ENCODE measurements at regions not wholly inside any gene's neighbourhood (a gene's known extent, or its start where the extent isn't known, plus 50 kb on each side); places are given as distances from the start of the nearest gene placed in this dataset.

GRCh38 chrX:13502590-13502989 is 66.8 kb upstream of the EGFL6 start:
- no peak overlapping the region for H3K4me3 ChIP-seq (ENCODE audit: low read depth, low read length)
- TF ChIP-seq, protein P1, sequence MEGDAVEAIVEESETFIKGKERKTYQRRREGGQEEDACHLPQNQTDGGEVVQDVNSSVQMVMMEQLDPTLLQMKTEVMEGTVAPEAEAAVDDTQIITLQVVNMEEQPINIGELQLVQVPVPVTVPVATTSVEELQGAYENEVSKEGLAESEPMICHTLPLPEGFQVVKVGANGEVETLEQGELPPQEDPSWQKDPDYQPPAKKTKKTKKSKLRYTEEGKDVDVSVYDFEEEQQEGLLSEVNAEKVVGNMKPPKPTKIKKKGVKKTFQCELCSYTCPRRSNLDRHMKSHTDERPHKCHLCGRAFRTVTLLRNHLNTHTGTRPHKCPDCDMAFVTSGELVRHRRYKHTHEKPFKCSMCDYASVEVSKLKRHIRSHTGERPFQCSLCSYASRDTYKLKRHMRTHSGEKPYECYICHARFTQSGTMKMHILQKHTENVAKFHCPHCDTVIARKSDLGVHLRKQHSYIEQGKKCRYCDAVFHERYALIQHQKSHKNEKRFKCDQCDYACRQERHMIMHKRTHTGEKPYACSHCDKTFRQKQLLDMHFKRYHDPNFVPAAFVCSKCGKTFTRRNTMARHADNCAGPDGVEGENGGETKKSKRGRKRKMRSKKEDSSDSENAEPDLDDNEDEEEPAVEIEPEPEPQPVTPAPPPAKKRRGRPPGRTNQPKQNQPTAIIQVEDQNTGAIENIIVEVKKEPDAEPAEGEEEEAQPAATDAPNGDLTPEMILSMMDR (IDR thresholded peaks at IDR 0.05; ENCODE audit: control insufficient read depth, extremely low read depth, insufficient read depth) = no peak
- DNase-seq (ENCODE audit: low read depth) = no peak

DNA sequence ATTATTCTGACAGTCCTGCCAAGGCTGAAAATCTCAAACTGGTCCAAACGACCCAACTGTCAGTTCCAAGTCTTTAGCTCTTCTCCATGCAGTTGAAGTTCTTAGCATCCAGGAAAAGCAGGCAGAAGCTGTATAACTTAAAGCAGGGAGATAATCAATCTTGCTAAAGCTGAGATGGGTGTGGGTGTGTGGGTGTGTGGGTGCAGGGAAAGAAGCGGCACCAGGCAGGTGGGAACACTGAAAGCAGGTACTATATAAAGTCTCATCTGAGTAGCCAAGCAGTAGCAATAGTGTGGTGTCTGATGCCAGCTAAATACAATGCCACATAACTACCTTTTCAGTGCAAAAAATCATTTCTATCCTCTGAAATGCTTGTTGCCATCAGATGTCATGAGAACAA is 69.7 kb upstream of the EGFL6 start:
- TF ChIP-seq, protein P1 (IDR thresholded peaks at IDR 0.05; ENCODE audit: control insufficient read depth, extremely low read depth, insufficient read depth) = no peak
- no peak overlapping the region for H3K4me3 ChIP-seq (ENCODE audit: low read depth, low read length)
- DNase-seq (ENCODE audit: low read depth) = no peak

- no peak for DNase-seq (ENCODE audit: low read depth)
- no peak overlapping the region for H3K4me3 ChIP-seq (ENCODE audit: low read depth, low read length)
- TF ChIP-seq, protein P1 (IDR thresholded peaks at IDR 0.05; ENCODE audit: control insufficient read depth, extremely low read depth, insufficient read depth) = no peak
Observed at GRCh38 chrX:13498238-13498637, 71.2 kb upstream of the EGFL6 start.

DNA sequence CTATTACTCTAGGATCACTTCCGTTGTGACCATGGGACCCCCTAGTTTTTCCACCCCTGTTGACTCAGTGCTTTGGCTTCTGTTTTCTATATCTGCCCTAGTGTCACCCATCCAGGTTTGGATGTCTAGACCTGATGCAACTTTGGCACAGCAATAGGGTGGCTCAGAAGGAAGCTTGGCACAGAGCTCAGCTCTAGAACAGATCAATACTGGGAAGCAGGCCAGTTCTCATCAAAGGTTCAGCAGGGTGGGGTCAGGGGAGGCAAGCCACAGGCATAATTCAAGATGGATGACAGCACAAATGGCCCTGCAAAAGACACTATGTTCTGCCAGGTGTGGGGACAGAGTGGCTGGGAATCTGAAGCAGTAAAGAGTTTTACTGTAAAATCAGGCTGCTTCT is 74.2 kb upstream of the EGFL6 start:
- TF ChIP-seq, protein P1 (IDR thresholded peaks at IDR 0.05; ENCODE audit: control insufficient read depth, extremely low read depth, insufficient read depth) = no peak
- no peak for DNase-seq (ENCODE audit: low read depth)
- no peak overlapping the region for H3K4me3 ChIP-seq (ENCODE audit: low read depth, low read length)

- TF ChIP-seq, protein P1 (IDR thresholded peaks at IDR 0.05; ENCODE audit: control insufficient read depth, extremely low read depth, insufficient read depth) = no peak
- H3K4me3 ChIP-seq (ENCODE audit: low read depth, low read length) = no peak overlapping the region
- DNase-seq (ENCODE audit: low read depth) = no peak
Observed at GRCh38 chrX:13494562-13494961, 74.8 kb upstream of the EGFL6 start.

GRCh38 chrX:13493659-13494058 is 75.7 kb upstream of the EGFL6 start:
- H3K4me3 ChIP-seq (ENCODE audit: low read depth, low read length) = no peak overlapping the region
- DNase-seq (ENCODE audit: low read depth) = no peak
- TF ChIP-seq, protein P1 (IDR thresholded peaks at IDR 0.05; ENCODE audit: control insufficient read depth, extremely low read depth, insufficient read depth) = no peak

GRCh38 chrX:13492286-13492685 is 77.1 kb upstream of the EGFL6 start:
- TF ChIP-seq, protein P1 (IDR thresholded peaks at IDR 0.05; ENCODE audit: control insufficient read depth, extremely low read depth, insufficient read depth) = no peak
- no peak overlapping the region for H3K4me3 ChIP-seq (ENCODE audit: low read depth, low read length)
- DNase-seq (ENCODE audit: low read depth) = no peak
